ENCODE measurements at regions not wholly inside any gene's neighbourhood (a gene's known extent, or its start where the extent isn't known, plus 50 kb on each side); places are given as distances from the start of the nearest gene placed in this dataset.
"Not testable (repeated sequence)": the region's sequence is repeated elsewhere in the genome, so short reads cannot be mapped to it uniquely, and the experiment has no call there.

DNA sequence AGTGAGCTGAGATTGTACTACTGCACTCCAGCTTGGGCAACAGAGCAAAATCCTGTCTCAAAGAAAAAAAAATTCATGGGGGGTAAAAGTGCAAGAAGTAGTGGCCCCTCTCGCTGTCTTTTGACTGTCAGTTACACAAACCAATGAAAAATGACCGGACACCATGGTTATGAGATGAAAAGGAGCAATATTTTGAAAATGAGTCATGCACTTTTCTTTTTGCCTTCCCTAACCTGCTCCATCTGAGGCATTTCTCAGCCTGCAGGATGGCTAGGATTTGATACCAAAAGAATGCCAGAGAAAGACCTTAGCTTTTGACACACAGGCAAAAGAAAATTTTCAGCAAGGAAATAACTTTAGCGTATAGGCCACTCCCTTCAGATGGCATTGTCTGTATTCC lies 181.7 kb upstream of the ARID1B start:
- Histone ChIP-seq H3K36me3 (ENCODE audit: insufficient read depth, low read length) (no peaks in the 10 kb centered on the region), H3K4me1 (ENCODE audit: insufficient read depth, low read length) (no peaks in the 10 kb centered on the region), H3K9me3 (ENCODE audit: control insufficient read depth, insufficient read depth, low read length) (no peaks in the 10 kb centered on the region), H3K9ac (ENCODE audit: low read depth, low read length) (no peak overlapping the region)

DNA sequence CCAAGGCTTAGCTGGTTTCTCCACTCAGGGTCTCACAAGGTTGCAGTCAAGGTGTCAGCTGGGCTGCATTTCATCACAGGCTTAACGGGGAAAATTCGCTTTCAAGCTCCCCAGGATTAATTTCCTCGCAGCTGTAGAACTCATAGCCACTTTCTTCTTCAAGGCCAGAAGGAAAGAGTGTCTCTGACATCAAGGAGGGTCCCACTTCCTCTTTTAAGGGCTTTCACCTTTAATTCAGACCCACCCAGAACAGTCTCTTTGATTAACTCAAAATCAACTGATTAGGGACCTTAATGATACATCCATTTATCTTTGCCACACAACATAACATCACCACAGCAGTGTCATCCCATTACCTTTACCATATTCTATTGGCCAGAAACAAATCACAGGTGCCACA lies 183.3 kb upstream of the ARID1B start:
- Histone ChIP-seq H3K36me3 (ENCODE audit: insufficient read depth, low read length) (no peaks in the 10 kb centered on the region), H3K9me3 (ENCODE audit: control insufficient read depth, insufficient read depth, low read length) (no peaks in the 10 kb centered on the region), H3K4me1 (ENCODE audit: insufficient read depth, low read length) (no peaks in the 10 kb centered on the region), H3K9ac (ENCODE audit: low read depth, low read length) (no peak overlapping the region)

DNA sequence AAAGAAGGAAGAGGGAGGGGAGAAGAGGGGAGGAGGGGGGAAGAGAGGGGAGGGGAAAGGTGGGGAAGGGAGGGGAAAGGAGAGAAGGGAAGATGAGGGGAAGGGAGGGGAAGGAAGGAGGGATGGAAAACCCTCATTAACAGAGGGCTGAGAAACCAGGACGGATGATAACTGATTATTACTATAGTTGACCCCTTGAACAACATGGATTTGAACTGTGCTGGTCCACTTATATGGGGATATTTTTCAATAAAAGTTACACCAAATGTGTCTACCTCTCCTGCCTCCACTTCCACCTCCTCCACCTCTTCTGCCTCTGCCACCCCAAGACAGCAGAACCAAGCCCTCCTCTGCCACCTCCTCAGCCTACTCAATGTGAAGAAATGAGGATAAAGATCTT lies 184.1 kb upstream of the ARID1B start:
- H3K36me3 ChIP-seq (ENCODE audit: insufficient read depth, low read length) = no peaks in the 10 kb centered on the region
- H3K9ac ChIP-seq (ENCODE audit: low read depth, low read length) = no peak overlapping the region
- H3K9me3 ChIP-seq (ENCODE audit: control insufficient read depth, insufficient read depth, low read length) = no peaks in the 10 kb centered on the region
- no peaks in the 10 kb centered on the region for H3K4me1 ChIP-seq (ENCODE audit: insufficient read depth, low read length)

DNA sequence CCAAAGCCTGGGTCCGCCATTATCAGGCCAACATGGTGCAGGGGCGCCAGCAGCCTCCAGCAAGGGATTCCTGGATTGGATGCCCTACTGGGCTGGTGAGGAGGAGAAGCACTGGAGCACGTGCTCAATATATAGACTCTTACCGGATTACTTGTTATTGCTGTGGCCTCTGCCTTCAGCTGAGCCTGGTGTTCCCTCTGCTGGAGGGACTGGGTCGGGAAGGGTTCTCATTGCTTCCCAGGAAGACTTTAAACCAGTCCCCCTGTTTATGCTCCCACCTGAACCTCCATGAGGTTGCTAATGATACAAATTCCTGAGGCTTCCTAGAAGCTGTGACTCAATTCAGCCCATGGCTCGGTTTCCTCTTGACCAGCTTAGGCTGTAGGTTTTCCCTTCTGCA lies 186.7 kb upstream of the ARID1B start:
- H3K36me3 ChIP-seq (ENCODE audit: insufficient read depth, low read length) = no peaks in the 10 kb centered on the region

DNA sequence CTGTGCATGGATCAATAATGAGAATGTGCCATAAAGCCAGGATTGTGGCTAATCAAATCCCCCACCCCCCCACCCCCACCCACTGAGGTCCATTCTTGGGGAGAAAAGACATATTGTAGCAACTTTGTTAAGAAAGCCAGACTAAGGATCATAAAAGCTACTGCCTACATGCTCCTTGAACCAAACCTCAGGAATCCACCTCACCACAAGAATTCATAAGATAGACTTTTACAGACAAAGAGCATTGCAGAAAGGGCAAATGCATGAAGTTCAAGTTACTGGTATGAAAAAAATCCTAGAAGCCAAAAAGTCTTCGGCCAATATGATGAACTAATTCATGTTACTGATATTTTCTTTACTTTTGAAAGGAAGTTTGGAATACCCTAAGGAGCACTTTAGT lies 187.9 kb upstream of the ARID1B start:
- Histone ChIP-seq H3K9me3 (ENCODE audit: control insufficient read depth, insufficient read depth, low read length) (no peaks in the 10 kb centered on the region), H3K9ac (ENCODE audit: low read depth, low read length) (no peak overlapping the region), H3K36me3 (ENCODE audit: insufficient read depth, low read length) (no peaks in the 10 kb centered on the region), H3K4me1 (ENCODE audit: insufficient read depth, low read length) (no peaks in the 10 kb centered on the region)

More for the DNA sequence above, 186.7 kb upstream of the ARID1B start:
- Histone ChIP-seq H3K4me1 (ENCODE audit: insufficient read depth, low read length) (no peaks in the 10 kb centered on the region), H3K9me3 (ENCODE audit: control insufficient read depth, insufficient read depth, low read length) (no peaks in the 10 kb centered on the region), H3K9ac (ENCODE audit: low read depth, low read length) (no peak overlapping the region)

DNA sequence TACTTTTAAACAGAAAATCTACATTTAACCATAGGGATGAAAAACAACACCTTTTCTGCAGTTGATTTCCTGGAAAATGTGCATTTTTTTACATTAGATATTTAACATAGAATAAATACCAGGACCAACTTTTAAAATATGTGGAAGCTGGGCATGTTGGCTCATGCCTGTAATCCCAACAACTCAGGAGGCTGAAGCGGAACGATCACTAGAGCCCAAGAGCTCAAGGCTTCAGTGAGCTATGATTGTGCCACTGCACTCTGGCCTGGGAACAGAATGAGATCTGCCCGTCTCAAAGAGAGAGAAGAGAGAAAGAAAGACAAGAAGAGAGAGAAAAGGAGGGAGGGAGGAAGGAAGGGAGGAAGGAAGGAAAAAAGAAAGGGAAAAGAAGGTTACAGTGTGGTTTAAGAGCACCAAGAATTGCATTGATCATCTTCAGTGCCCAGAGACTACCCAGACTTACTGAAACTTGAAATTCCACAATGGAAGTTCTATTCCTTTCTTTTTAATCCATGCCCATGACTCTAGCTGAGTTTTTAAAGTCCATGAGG lies 189.4 kb upstream of the ARID1B start:
- no peak overlapping the region for H3K9ac ChIP-seq (ENCODE audit: low read depth, low read length)
- H3K36me3 ChIP-seq (ENCODE audit: insufficient read depth, low read length) = no peaks in the 10 kb centered on the region
- no peaks in the 10 kb centered on the region for H3K9me3 ChIP-seq (ENCODE audit: control insufficient read depth, insufficient read depth, low read length)
- no peaks in the 10 kb centered on the region for H3K4me1 ChIP-seq (ENCODE audit: insufficient read depth, low read length)

DNA sequence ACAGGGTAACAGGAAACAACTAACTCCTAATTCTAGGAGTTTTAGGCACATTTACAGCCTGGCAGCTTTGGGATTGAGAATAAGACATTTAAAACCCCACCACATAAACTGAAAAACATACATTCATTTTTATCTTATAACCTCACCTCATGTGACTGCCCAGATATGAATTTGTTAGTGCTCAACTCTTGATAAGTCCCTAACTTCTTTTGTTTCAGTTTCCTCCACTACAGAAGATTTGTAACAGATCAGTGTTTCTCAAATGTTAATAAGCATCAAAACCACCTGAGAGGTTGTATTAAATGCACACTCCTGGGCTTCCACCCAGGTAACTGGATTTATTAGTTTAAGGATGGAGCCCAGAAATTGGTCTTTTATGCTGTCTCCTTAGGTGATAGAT lies 190.1 kb upstream of the ARID1B start:
- Histone ChIP-seq H3K36me3 (ENCODE audit: insufficient read depth, low read length) (no peaks in the 10 kb centered on the region), H3K9me3 (ENCODE audit: control insufficient read depth, insufficient read depth, low read length) (no peaks in the 10 kb centered on the region), H3K9ac (ENCODE audit: low read depth, low read length) (no peak overlapping the region), H3K4me1 (ENCODE audit: insufficient read depth, low read length) (no peaks in the 10 kb centered on the region)

DNA sequence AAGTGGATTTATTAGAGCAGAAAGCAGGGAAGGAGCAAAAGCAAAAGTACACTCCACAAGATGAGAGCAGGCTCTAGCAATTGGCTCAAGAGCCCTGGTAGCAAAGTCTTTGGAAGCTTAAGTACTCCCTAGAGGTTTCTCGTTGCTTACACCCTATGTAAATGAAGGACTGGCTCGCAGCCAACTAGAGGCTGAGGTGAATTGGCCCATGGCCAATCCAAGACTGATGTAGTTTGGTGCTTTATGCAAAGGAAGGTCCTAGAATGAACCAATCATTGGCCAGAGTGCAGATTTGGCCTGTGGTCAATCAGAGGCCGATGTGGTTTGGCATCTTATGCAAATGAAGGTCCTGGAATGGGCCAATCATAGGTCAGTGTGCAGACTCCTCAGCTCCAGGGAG lies 191.3 kb upstream of the ARID1B start:
- no peak overlapping the region for H3K9ac ChIP-seq (ENCODE audit: low read depth, low read length)
- no peaks in the 10 kb centered on the region for H3K4me1 ChIP-seq (ENCODE audit: insufficient read depth, low read length)
- H3K9me3 ChIP-seq (ENCODE audit: control insufficient read depth, insufficient read depth, low read length) = no peaks in the 10 kb centered on the region
- no peaks in the 10 kb centered on the region for H3K36me3 ChIP-seq (ENCODE audit: insufficient read depth, low read length)

DNA sequence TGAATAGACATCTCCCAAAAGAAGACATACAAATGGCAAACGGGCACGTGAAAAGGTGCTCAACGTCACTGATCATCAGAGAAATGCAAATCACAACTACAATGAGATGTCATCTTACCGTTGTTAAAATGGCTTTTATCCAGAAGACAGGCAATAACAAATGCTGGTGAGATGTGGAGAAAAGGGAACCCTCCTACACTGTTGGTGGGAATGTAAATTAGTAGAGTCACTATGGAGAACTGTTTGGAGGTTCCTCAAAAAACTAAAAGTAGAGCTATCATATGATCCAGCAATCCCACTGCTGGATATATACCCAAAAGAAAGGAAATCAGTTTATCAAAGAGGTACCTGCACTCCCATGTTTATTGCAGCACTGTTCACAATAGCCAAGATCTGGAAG lies 193.1 kb upstream of the ARID1B start:
- not testable (repeated sequence) for H3K4me1 ChIP-seq (ENCODE audit: insufficient read depth, low read length); H3K36me3 ChIP-seq (ENCODE audit: insufficient read depth, low read length); H3K9ac ChIP-seq (ENCODE audit: low read depth, low read length); H3K9me3 ChIP-seq (ENCODE audit: control insufficient read depth, insufficient read depth, low read length)

DNA sequence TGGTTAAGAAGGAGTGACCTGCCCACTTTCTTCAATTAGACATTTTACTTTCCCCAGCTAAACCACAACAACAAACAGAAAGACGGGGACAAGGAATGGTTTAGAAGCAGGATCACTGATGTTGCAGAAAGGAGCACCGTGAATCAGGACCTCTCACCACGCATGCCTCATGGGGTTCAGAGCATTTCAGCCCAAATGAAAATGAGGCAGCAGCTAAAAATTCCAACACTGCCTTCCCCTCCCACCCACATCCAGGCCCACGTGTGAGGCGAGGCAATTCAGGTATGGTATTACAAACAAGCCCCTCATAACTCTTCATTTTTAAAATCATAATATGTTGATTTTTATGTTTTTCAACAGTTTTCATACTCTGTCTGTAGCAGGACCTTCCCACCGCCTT lies 194.1 kb upstream of the ARID1B start:
- H3K4me1 ChIP-seq (ENCODE audit: insufficient read depth, low read length) = no peaks in the 10 kb centered on the region
- H3K36me3 ChIP-seq (ENCODE audit: insufficient read depth, low read length) = no peaks in the 10 kb centered on the region
- H3K9me3 ChIP-seq (ENCODE audit: control insufficient read depth, insufficient read depth, low read length) = no peaks in the 10 kb centered on the region; the same call in 1 of the 2 replicates
- no peak overlapping the region for H3K9ac ChIP-seq (ENCODE audit: low read depth, low read length)

DNA sequence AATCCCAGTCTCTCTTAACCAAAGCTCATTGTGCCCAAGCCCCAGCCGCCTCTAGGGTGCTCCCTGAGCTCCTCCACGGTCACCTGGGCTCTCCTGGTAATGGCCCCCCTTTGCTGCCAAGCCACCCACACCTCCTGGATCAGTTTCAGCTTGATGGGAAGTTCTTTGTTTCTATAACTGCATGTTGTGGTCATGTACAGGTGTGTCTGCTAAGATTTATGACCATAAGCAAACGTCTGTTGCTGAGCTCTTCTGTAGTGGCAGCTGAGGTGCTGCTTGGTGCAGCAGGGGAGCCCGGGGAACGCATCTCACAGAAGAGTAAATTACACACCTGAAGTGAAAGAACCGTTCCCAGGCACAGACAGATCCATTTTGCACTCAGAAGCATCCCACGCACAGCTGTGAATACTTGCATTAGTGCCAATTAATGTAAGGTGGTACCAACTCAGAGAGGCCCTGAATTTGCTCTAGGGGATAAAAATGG lies 194.6 kb upstream of the ARID1B start:
- Histone ChIP-seq H3K9ac (ENCODE audit: low read depth, low read length) (no peak overlapping the region), H3K36me3 (ENCODE audit: insufficient read depth, low read length) (no peaks in the 10 kb centered on the region), H3K4me1 (ENCODE audit: insufficient read depth, low read length) (no peaks in the 10 kb centered on the region), H3K9me3 (ENCODE audit: control insufficient read depth, insufficient read depth, low read length) (peaks cover under 1% of the 10 kb centered on the region)

DNA sequence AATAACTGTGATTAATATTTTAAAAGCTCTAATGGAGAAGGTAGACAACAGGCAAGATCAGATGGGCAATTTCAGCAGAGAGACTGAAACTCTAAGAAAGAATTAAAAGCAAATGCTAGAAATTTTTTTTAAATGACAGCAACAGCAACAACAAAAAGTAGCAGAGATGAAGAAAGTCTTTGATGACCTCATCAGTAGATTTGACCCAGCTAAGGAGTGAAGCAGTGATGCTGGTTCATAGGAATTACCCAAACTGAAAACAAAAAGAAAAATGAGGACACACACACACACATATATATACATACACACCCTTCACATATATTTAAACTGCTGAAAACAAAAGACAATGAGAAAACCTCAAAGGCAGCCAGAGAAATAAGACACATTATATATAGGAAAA lies 197.6 kb upstream of the ARID1B start:
- Histone ChIP-seq H3K9ac (ENCODE audit: low read depth, low read length) (no peak overlapping the region), H3K9me3 (ENCODE audit: control insufficient read depth, insufficient read depth, low read length) (peaks cover 3% of the 10 kb centered on the region), H3K4me1 (ENCODE audit: insufficient read depth, low read length) (no peaks in the 10 kb centered on the region), H3K36me3 (ENCODE audit: insufficient read depth, low read length) (no peaks in the 10 kb centered on the region)

DNA sequence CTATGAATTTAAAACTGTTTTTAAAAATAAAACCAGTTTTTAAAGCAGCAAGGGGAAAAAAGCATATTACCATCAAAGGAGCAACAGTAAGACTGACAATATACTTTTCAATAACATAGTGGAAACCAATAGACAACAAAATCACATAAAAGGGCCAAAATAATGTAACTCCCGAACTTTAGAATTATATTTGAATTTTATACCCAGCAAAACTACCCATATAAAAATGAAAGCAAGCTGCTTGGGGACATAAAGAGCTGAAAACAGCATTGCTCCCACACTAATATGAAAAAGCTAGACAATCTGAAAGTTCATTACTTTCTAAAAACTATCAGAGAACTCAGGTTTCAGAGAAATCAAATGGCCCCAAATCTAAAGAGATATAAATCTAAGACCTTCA lies 199.4 kb upstream of the ARID1B start:
- no peaks in the 10 kb centered on the region for H3K4me1 ChIP-seq (ENCODE audit: insufficient read depth, low read length)
- no peak overlapping the region for H3K9ac ChIP-seq (ENCODE audit: low read depth, low read length)
- H3K36me3 ChIP-seq (ENCODE audit: insufficient read depth, low read length) = no peaks in the 10 kb centered on the region

DNA sequence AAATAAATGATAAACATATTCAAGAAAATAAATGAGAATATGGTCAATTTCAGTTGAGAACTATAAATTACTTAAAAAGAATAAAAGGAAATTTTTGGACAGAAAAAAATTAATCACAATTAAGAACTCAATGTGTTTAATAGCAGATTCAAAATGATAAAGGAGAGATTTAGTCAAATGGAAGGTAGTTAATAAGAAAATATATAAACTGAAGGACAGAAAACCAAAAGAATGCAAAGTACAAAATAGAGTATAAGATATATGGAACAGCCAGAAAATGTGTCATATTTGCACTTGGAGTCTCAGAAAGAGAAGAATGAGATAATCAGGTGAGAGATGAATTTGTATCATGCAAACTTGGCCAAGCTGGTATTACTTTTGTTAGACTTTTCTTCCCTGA lies 201.8 kb upstream of the ARID1B start:
- H3K4me1 ChIP-seq (ENCODE audit: insufficient read depth, low read length) = no peaks in the 10 kb centered on the region
- no peak overlapping the region for H3K9ac ChIP-seq (ENCODE audit: low read depth, low read length)
- H3K36me3 ChIP-seq (ENCODE audit: insufficient read depth, low read length) = no peaks in the 10 kb centered on the region
- peaks cover 3% of the 10 kb centered on the region for H3K9me3 ChIP-seq (ENCODE audit: control insufficient read depth, insufficient read depth, low read length)

More for the DNA sequence above, 199.4 kb upstream of the ARID1B start:
- H3K9me3 ChIP-seq (ENCODE audit: control insufficient read depth, insufficient read depth, low read length) = peaks cover 3% of the 10 kb centered on the region

DNA sequence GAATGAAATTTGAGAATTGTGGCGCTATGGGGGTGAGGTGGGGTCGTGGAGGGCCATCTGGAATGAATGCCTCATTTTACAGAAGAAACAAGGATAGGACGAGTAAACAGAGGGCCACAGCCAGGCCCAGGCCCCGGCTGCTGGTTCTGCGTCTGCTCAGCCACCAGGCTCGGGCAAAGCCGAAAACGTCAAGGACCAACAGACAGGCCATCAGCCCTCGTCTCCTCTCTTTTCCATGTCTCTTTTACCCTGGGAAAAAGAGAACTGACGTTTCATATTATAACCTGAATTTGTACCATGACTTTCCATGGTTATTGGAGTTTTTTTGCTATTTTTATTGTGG lies 212.4 kb upstream of the ARID1B start:
- H3K9me3 ChIP-seq (ENCODE audit: control insufficient read depth, insufficient read depth, low read length) = peaks cover 4% of the 10 kb centered on the region
- H3K4me1 ChIP-seq (ENCODE audit: insufficient read depth, low read length) = no peaks in the 10 kb centered on the region
- H3K9ac ChIP-seq (ENCODE audit: low read depth, low read length) = no peak overlapping the region
- no peaks in the 10 kb centered on the region for H3K36me3 ChIP-seq (ENCODE audit: insufficient read depth, low read length)

Data from ES-I3 (cell line).